ENCODE measurements at regions not wholly inside any gene's neighbourhood (a gene's known extent, or its start where the extent isn't known, plus 50 kb on each side); places are given as distances from the start of the nearest gene placed in this dataset.

- FAIRE-seq (no peak), DNase-seq (ENCODE audit: extremely low spot score, insufficient read length, low read depth) (no peak)
These were observed 50.6 kb upstream of the JAZF1 start for GRCh38 chr7:28231176-28231575.

GRCh38 chr7:28236560-28236959 is 56.0 kb upstream of the JAZF1 start:
- FAIRE-seq = no peak
- no peak for DNase-seq (ENCODE audit: extremely low spot score, insufficient read length, low read depth)

GRCh38 chr7:28237363-28237762 is 56.8 kb upstream of the JAZF1 start:
- DNase-seq (ENCODE audit: extremely low spot score, insufficient read length, low read depth) (no peak), FAIRE-seq (no peak)

GRCh38 chr7:28239823-28240204 is 59.2 kb upstream of the JAZF1 start:
- FAIRE-seq = no peak
- no peak for DNase-seq (ENCODE audit: extremely low spot score, insufficient read length, low read depth)

GRCh38 chr7:28240481-28240880 is 59.9 kb upstream of the JAZF1 start:
- no peak for FAIRE-seq
- no peak for DNase-seq (ENCODE audit: extremely low spot score, insufficient read length, low read depth)

GRCh38 chr7:28243861-28244260 is 63.3 kb upstream of the JAZF1 start:
- DNase-seq (ENCODE audit: extremely low spot score, insufficient read length, low read depth) = no peak

GRCh38 chr7:28245123-28245878 is 64.7 kb upstream of the JAZF1 start:
- DNase-seq (ENCODE audit: extremely low spot score, insufficient read length, low read depth) (no peak), FAIRE-seq (no peak)

More at GRCh38 chr7:28243861-28244260, 63.3 kb upstream of the JAZF1 start:
- FAIRE-seq = no peak

GRCh38 chr7:28246921-28247461 is 66.4 kb upstream of the JAZF1 start:
- no peak for DNase-seq (ENCODE audit: extremely low spot score, insufficient read length, low read depth)
- FAIRE-seq = no peak

- DNase-seq (ENCODE audit: extremely low spot score, insufficient read length, low read depth) = no peak
- FAIRE-seq = no peak
These were observed 77.6 kb upstream of the JAZF1 start for GRCh38 chr7:28258240-28258639.

GRCh38 chr7:28260969-28261368 is 80.4 kb upstream of the JAZF1 start:
- DNase-seq (ENCODE audit: extremely low spot score, insufficient read length, low read depth) = no peak
- no peak for FAIRE-seq

GRCh38 chr7:28263622-28264271 is 83.2 kb upstream of the JAZF1 start:
- FAIRE-seq = no peak
- no peak for DNase-seq (ENCODE audit: extremely low spot score, insufficient read length, low read depth)

GRCh38 chr7:28266402-28266801 is 85.8 kb upstream of the JAZF1 start:
- FAIRE-seq = no peak
- DNase-seq (ENCODE audit: extremely low spot score, insufficient read length, low read depth) = no peak

- DNase-seq (ENCODE audit: extremely low spot score, insufficient read length, low read depth) (no peak), FAIRE-seq (no peak)
These were observed 86.4 kb upstream of the JAZF1 start for GRCh38 chr7:28267012-28267411.

GRCh38 chr7:28269700-28270361 is 89.2 kb upstream of the JAZF1 start:
- FAIRE-seq (no peak), DNase-seq (ENCODE audit: extremely low spot score, insufficient read length, low read depth) (no peak)

GRCh38 chr7:28270536-28270935 is 89.9 kb upstream of the JAZF1 start:
- FAIRE-seq = no peak

GRCh38 chr7:28272461-28272877 is 91.9 kb upstream of the JAZF1 start:
- no peak for DNase-seq (ENCODE audit: extremely low spot score, insufficient read length, low read depth)
- no peak for FAIRE-seq

More at GRCh38 chr7:28270536-28270935, 89.9 kb upstream of the JAZF1 start:
- DNase-seq (ENCODE audit: extremely low spot score, insufficient read length, low read depth) = no peak

- DNase-seq (ENCODE audit: extremely low spot score, insufficient read length, low read depth) (no peak), FAIRE-seq (no peak)
These were observed 95.7 kb upstream of the JAZF1 start for GRCh38 chr7:28276298-28276697.

- DNase-seq (ENCODE audit: extremely low spot score, insufficient read length, low read depth) (no peak), FAIRE-seq (no peak)
These were observed 96.8 kb upstream of the JAZF1 start for GRCh38 chr7:28277364-28277763.

GRCh38 chr7:28277958-28278357 is 97.4 kb upstream of the JAZF1 start:
- DNase-seq (ENCODE audit: extremely low spot score, insufficient read length, low read depth) (no peak), FAIRE-seq (no peak)

- DNase-seq (ENCODE audit: extremely low spot score, insufficient read length, low read depth) (no peak), FAIRE-seq (no peak)
These were observed 99.9 kb upstream of the JAZF1 start for GRCh38 chr7:28280516-28280915.

- no peak for FAIRE-seq
- no peak for DNase-seq (ENCODE audit: extremely low spot score, insufficient read length, low read depth)
These were observed 109.9 kb upstream of the JAZF1 start for GRCh38 chr7:28290496-28290895.
